Hindlimb muscle (tissue), 1 donor: ENCODE measurements at regions not wholly inside any gene's neighbourhood (a gene's known extent, or its start where the extent isn't known, plus 50 kb on each side); places are given as distances from the start of the nearest gene placed in this dataset.
A peak's percentile ranks its signal among the peaks of the same experiment; 100 is the strongest.
"Not testable (repeated sequence)": the region's sequence is repeated elsewhere in the genome, so short reads cannot be mapped to it uniquely, and the experiment has no call there.

Experiments used
- DNase-seq: peaks from one replicate; pipeline ENCODE4 v3.0.0-alpha.2; 2013

DNA sequence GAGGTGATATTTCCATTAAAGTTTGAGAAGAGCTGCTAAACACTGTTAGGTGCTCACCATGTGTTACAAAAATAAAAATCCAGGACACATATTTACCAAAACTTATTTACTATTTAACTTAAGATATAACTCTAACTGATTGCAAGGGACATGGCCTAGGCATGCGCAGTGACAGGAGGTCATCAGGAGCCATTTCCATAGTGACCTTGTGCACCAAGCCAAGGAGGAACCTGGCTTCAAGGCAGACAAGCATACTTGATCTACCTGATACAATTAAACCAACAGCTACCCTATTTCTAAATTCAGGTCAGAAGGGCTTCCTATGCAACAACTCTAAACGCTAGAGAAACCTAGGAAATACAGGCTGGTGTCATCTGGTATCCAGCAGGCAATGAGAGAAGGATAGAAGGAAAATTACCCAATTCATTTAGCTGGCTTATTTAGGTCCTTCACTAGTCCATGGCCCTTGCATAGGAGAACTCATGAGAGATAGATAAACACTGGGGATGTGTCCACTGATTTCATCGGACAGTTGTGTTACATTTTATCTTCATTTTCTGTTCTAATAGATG is 134.4 kb downstream of the FOXB1 start:
- no peak for DNase-seq

DNA sequence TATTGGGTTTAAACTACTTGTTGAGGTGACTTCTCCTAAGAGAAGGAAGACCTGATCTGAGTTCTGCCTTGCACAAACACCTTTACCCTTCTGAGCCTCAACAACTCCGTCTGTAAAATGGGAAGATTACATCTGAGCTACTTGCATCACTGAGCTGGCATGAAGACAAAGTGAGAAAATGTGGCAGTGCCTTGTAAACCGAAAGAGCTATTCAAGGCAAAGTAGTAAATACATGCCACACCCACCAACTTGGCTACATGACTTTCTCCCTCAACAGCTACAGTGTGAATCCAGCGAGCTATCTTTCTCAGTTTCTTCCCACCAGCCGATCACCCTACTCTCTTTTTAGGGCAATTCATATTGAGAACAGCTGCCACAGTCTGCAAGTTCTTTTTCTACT is 148.3 kb downstream of the FOXB1 start:
- no peak for DNase-seq

DNA sequence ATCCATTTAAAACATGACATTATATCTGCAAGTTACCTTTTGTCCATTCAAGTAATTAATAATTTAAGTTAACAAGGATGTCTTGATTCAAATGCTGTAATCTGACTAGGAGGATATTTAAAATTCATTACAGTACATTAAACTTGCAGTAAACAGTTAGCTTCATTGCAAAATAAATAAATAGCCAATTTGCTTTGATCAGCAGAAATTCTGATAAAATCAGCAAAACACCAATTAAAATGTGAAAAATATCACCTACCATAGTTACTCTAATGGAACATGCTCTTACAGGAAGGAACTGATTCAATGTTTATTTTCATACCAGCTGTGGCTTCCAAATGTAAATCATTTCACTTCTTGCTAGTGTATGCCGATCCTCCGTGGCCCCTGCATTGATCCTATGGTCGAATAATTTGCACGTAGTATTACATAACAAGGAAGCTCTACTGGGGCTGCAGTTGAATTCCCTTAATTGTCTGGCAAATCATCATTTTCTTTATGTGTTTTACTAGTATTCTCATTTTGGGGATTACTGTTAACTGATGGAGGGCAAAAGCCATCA is 150.7 kb downstream of the FOXB1 start:
- DNase-seq, result no peak

DNA sequence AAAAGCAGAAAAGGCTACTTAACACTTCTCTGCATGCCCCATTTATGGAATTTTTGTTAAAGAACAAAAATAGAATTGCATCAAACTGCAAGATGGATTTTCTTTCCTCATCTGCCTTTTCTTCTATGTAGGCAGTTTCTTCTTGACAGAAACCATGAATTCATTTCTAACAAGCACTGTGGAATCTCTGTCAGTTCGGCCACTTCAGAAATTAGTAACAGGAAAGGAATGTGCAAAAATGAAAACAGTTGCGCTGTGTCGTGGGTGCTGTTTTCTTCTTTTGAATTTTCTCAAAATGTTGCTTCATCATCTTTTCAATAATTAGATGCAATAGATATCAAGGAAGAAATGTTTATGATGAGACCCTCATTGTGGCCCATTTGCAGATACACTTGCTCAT is 151.6 kb downstream of the FOXB1 start:
- DNase-seq, result no peak

DNA sequence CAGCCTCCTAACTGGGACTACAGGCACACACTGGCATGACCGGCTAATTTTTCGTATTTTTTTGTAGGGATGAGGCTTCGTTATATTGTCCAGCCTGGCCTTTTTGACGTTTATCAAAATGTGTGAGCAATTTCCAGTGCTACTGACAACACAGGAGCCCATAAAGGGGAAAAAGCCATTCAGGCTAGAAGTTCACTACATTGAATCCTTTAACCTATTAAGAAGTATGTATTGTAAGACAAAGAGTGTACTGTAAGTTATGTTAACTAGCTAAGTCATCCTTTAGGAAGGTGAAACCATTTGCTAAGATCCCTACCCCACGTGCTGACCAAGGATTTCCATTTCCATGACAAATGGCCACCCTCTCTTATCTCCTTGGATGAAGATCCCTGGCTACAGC is 156.8 kb downstream of the FOXB1 start:
- no peak for DNase-seq

DNA sequence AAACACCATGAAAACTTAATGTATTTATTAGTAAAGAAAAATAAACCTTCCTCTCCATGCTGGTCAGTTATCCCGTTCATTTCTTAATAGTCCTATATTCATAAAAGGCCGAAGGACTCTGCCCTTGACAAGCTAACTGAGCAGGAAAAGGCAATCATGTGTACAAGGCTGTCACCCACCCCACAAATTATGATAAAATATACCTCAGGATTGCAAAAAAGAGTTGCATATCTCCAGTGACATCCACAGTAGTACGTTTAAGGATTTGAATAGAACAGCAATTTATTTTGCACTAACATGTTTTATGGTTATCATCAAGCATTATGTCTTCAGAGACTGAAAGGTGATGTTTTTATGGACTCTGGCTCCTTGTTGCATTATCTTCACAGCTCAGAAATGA is 157.6 kb downstream of the FOXB1 start:
- DNase-seq, result no peak

DNA sequence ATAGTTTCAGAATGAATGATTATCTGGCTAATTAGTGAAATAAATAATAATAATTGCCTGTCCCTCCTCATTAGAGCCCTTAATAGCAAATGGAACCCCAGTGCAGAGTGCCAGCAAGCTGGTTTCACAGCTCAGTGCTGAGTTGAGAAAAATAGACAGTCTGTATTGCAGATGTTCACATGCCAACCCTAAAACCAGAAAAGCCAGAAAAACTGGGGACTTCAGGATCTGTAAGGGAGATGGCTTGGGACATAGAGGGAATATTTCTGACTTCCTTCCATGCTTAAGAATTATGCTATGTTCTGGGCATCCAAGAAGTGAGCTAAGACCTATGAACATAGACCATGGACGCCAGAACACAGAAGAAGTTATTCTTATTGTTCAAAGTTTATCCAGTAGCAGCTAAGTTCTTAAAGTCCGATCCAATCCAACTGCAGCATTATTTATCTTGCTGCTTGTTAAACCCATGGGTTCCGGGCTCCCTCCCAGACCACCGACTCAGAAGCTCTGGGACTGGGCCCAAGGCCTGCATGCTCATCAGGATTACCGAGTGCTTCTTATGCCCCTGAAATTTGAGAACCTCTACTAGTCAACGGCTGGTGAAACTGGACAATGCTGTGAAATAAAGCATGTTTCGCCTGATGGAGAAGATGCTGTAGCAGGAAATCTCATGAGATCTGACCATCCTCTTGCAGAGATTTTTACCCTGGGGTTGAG is 158.3 kb downstream of the FOXB1 start:
- DNase-seq, result no peak

DNA sequence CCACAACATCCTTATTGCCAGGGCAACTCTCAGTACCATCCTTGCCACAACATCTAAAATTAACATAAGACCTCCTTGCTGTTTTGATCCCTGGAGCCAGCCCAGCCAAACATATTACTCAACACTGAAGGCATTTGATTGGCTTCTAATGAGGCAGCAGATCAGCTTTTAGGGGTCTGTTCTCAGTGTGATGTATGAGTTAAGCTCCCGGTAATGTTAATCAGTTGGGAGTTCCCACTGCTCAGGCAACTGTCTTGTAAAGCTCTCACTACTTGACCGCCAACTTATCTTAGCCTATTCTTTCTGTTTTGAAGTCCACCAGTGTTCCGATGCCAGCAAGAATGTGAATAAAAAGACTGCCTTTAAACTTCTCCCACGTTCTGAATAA is 158.9 kb downstream of the FOXB1 start:
- DNase-seq, result no peak

DNA sequence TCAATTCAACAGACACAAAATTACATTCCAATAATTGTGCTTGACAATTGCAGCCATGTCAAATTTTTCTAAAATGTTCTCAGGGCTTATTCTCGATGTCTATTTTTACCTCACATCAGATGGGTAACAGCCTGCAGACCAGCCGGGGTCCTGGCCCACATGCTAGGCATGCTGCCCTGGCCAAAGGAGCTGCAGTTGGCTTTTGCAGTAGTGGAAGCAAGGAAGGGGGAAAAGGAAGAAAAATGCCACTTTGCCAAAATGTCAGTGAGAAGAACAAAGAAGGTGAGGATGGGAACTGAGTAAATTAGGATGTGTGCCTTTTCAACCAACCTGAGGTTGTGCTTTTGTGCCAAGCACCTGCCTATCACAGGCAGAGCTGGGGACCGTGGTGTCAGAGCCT is 161.0 kb downstream of the FOXB1 start:
- no peak for DNase-seq

DNA sequence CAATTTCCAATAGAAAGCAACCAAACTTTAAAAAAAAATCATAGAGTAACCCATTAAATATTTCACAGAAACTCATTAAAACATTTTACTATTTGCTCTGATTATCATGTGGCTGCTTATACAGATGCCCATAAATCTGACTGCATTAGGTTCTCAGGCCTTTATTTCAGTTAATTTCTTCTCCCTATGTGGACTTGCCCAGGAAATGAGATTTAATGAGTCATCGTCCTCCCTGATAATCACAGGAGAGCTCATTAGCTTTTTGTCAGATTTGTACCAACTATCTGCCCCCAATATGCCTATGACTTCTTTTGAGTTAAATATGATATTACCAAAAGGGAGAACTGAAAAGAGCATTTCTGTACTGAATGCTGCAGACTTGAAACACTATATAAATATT is 168.0 kb downstream of the FOXB1 start:
- DNase-seq, result no peak

DNA sequence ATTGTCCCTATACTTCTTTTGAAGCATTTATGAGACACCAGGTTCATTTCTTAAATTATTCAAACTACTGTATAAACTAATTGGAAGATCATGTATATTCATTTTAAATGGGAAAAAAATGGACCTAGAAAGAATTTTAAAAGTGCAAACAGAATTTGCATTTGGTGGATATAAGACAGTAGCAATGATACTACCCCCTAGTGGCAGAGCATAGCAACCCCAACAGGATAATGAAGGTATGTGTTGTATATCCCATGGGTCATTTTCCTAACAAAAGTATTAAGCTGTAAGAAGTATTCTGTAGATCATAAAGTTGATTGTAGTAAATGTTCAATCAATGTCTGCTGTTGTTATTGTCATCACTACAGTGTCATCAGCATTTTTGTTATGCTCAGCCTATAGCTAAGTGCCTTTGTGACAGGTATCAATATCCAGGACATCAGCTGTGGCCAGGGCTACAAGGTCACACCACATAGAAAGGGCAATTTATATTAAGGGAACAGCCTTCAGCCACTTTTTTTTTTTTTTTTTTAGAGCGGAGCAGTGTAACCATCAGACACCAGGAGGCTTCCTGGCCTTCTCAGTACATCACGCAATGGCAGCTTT is 175.8 kb downstream of the FOXB1 start:
- DNase-seq, result no peak

DNA sequence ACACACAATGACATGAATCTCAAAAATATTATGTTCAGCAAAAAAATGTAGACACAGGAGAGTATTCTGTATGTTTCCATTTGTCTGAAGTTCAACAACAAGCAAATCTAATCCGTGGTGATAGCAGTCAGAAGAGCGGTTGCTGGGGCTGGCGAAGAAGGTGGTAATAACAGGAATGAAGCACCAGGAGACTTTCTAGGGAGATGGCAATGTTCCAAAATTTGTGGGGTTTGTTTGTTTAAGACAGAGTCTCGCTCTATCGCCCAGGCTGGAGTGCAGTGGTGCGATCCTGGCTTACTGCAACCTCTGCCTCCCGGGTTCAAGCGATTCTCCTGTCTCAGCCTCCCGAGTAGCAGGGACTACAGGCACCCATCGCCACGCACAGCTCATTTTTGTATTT is 177.8 kb downstream of the FOXB1 start:
- DNase-seq, result not testable (repeated sequence)

DNA sequence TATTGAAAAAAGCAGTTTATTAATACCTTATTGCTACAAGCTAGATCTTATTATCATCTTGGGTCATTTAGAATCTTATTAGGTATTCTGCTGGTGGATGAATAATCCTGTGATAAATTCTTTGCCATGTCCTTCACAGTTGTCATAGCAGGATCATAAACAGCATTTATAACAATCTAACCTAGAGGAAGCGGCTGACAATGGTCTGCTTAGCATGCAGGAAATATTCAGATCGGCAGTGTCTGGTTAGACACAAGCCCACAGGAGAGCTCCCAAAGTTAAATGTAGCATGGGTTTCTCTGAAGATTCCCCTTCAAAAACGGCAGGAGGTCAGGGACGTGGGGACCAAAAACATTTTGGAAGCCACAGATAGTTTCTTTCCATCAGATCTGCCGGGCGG is 179.3 kb downstream of the FOXB1 start:
- DNase-seq, result no peak

DNA sequence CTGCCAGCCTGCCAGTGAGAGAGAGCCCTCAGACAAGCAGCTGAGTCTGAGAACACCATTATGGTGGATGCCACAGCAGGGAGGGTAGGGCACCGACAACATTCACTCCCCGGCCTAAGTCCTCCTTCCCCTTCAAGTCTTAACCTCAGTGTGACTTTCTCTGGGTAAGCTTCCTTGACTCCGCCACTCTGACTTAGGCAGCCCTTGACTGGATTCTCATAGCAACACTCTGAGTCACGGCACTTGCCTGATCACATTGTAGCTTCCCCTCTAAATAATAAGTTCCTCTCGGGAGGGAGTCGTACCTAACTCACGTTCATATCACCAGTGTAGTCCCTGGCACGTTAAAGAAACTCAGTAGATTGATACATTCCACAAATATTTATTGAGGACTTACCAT is 180.5 kb downstream of the FOXB1 start:
- DNase-seq, result no peak

DNA sequence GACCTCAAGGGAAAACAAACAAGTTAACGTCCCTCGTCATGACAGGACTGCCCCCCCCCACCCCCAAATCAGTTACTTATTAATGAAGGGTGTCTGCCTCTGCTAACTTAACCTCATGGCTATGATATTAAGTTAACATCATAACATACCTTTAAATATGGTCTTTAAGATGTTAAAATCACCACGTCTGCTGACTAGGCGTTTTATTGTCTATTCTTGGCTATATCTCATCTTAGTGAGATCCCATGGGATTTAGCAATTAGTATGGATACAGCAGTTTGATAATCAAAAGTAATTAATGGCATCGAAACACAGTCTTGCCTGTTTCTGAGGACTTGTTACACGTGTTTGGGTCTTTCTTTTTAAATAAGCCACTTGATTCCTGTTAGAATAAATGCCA is 186.9 kb downstream of the FOXB1 start:
- DNase-seq, result no peak

DNA sequence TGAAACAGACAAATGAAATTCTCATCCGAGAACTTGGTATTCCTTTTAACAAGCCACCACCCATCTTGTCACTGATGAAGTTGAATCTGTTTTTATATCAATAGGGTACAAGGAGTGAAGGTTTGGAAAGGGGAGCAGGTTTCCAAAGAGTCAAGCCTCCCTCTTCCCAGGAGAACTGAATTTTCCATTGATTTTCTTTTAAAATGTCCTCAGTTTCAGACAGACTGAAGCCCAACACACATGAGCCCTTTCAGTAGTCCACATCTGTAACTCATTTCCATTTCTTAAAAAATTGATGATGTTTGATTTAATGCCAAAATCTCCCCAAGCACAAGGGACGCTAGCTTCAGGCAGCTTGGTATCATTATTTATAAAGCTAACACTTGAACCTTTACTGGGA is 187.7 kb downstream of the FOXB1 start:
- peak; percentile 29 for DNase-seq

DNA sequence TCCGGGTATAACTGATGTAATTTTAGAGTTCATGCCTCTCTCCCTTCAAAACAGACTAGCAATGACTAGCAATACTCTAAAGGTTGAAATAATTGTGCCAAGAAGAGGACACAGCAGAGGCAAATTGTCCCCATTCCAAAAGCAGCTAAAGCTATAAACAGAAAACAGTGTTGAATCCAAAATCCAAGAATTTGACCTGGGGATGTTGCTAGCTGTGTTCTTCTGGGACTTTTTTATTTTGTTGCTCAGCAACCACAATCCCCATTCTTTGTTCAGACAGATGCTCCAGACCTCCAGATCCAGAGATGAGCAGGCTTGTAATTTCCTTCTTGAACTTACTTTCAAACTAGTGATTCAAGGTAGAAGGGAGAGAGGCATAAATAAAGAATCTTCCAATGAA is 191.5 kb downstream of the FOXB1 start:
- DNase-seq, result peak; percentile 63

DNA sequence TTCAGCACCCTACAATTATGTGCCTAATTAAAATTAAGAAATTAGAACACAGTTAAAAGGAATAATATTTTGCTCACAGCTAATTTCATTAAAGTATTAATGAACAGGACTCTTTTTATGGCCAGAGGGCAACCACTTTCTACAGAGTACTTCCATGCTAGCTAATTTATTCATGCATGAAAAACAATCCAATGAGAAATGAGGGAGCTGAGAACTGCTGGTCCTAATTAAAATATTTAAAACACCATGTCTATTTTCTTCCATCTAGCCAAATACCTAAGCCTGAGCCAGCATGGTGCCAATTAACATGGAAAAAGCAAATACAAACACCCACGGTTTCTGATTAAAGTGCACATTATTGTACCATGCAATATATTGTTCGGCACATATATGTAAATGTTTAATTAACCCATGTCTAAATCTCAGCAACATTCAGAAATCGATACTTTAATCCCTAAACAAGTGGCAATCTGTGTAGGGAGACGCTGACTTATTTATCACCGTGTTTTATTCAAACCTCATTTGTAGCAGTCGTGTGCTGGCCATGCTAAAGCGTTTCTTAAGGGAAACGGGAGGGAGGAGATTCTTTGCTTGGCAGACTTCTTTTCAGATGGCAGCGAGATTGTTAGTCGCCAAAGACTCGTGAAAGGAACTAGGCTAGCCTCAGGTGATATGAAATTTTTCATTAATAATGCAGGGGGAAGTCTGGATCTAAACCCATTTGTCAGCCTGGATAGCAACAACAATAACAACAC is 193.5 kb downstream of the ANXA2 start:
- no peak for DNase-seq

DNA sequence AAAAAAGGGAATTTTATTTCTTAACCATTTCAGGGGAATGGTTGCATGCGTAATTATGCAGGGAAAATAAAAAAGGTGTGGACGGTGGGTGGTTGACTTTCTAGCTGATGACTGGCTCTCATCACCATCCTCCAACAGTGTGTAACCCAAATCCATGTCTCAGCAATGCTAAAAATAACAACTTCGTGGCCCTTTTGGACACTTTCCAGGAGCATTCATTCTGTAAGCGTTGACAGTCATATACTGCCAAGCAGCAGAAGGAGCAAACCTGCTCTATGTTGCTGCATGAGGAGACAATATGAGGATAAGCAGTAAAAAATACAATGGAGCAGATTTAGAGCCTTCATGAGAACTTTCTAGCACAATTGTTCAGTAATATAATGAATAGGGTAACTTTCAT is 189.1 kb downstream of the ANXA2 start:
- no peak for DNase-seq

DNA sequence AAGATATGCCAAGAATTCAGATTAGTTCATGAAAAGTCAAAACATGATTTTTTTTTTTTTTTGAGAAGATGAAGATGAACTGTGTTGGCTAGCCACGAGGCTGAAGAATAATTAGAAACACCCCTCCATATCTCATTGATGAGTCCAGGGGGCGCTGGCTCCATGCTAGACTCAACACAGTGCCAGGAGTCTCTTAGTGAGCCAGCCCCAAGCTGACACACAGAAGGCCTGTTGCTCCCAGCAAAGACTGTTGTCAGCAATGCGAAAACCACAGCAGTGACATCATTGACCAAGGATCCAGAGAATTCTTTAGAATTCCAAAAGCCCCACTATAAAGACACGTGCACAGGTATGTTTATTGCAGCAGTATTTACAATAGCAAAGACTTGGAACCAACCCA is 185.2 kb downstream of the ANXA2 start:
- DNase-seq, result no peak

DNA sequence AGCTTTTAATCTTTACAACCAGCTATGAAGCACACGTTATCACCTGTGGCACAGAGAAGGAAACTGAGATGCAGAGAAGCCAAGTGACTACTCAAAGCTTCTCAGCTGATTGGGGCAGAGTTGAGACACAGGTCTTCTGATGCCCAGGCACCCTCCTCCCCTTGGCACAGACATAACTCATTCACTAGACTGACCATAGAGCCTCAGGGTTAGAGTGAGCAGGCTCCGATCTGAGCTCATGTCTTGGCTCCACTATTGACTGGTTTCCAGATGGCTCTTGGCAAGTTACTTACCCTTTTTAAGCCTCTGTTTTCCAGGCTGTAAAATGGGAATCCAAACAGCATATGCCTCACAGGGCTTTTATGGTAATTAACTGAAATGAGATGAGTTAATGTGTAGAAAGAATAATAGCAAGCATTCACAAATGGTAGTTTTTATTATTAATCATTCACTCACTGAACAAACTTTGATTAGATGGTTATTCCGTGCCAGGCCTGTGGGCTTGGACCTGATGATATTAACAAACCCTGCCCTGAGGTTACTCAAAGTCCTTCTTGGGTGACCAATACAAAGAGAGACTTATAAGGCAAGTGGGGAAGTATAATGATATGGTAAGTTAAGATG is 184.3 kb downstream of the ANXA2 start:
- DNase-seq, result no peak

DNA sequence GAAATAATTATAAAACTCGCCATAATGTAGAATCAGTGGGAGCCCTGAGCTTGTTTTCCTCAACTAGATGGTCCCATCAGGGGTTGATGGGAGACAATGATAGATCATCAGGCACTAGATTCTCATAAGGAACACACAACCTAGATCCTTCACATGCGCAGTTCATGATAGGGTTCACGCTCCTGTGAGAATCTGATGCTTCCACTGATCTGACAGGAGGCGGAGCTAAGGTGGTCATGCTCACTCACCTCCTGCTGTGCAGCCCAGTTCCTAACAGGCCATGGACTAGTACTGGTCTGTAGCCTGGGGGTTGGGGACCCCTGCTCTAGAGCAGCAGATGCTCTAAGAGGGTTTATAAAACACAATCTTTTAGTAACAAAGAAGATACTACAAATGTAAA is 183.6 kb downstream of the ANXA2 start:
- DNase-seq, result no peak
